ENCODE measurements at regions not wholly inside any gene's neighbourhood (a gene's known extent, or its start where the extent isn't known, plus 50 kb on each side); places are given as distances from the start of the nearest gene placed in this dataset.

DNA sequence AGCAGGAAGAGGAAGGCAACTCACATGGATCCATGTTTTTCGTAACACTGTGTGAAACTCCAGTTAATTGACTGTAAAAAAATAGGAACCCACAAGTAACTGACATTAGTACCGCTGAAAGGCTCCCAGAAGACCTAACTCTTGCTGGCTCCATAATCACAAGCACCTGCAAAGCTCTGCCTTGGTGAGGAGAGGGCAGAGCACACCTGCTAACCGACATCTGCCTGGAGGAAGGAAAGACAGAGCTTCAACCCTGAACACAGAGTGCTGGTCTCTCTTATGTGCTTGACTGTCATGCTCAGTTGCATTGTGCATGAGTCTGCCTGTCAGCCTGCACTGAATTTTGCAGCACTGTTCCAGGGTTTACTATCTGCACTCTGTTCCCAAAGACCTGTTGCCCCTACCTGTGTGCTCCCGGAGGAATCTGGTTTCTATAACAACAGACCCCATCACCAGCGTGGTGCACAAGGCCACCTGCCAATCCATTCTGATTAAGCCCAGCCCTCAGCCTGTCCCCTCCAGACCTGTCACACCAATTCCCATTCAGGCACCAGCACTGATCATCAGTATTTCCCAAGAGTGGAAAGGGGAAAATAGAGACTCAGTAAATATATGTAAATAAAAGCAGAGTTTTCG, 63.1 kb upstream of the ANKRD1 start:
- no peaks in the 10 kb centered on the region for H3K36me3 ChIP-seq (ENCODE audit: low read depth)
- no peak overlapping the region for H3K27ac ChIP-seq (ENCODE audit: poor library complexity, severe bottlenecking)
- no peak for DNase-seq (ENCODE audit: low spot score)
- no peaks in the 10 kb centered on the region for H3K27me3 ChIP-seq (ENCODE audit: insufficient read depth, poor library complexity, severe bottlenecking)
- no peaks in the 10 kb centered on the region for H3K4me1 ChIP-seq (ENCODE audit: insufficient read depth, poor library complexity, severe bottlenecking)
- no peak overlapping the region for H3K4me3 ChIP-seq (ENCODE audit: severe bottlenecking)
- TF ChIP-seq CTCF (IDR thresholded peaks at IDR 0.05; ENCODE audit: poor library complexity, severe bottlenecking) = no peak
- H3K9me3 ChIP-seq (ENCODE audit: severe bottlenecking) = no peaks in the 10 kb centered on the region
- ATAC-seq (ENCODE audit: low read depth) = no peak

DNA sequence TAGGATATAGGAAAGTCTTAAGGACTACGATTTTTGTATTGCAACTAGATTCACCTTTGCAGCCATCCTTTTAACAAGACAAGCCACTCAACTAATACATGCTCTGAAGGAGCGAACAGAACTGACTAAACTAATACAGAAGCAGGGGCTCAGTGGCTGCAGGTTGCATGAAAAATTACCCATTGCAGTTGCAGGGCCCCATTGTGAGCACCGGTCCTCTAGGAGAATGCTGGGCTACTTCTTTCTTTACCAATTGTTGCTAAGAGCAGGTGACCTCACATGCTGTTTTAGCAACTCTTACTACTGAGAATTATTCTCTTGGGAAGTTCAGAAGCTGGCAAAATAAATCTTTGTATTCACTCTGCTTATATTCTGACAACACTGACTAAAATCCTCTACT, 64.0 kb upstream of the ANKRD1 start:
- Histone ChIP-seq H3K36me3 (ENCODE audit: low read depth) (no peaks in the 10 kb centered on the region), H3K4me1 (ENCODE audit: insufficient read depth, poor library complexity, severe bottlenecking) (no peaks in the 10 kb centered on the region), H3K9me3 (ENCODE audit: severe bottlenecking) (no peaks in the 10 kb centered on the region), H3K27me3 (ENCODE audit: insufficient read depth, poor library complexity, severe bottlenecking) (no peaks in the 10 kb centered on the region), H3K27ac (ENCODE audit: poor library complexity, severe bottlenecking) (no peak overlapping the region), H3K4me3 (ENCODE audit: severe bottlenecking) (no peak overlapping the region)
- DNase-seq (ENCODE audit: low spot score) (no peak), ATAC-seq (ENCODE audit: low read depth) (no peak)
- no peak for TF ChIP-seq CTCF (IDR thresholded peaks at IDR 0.05; ENCODE audit: poor library complexity, severe bottlenecking)

DNA sequence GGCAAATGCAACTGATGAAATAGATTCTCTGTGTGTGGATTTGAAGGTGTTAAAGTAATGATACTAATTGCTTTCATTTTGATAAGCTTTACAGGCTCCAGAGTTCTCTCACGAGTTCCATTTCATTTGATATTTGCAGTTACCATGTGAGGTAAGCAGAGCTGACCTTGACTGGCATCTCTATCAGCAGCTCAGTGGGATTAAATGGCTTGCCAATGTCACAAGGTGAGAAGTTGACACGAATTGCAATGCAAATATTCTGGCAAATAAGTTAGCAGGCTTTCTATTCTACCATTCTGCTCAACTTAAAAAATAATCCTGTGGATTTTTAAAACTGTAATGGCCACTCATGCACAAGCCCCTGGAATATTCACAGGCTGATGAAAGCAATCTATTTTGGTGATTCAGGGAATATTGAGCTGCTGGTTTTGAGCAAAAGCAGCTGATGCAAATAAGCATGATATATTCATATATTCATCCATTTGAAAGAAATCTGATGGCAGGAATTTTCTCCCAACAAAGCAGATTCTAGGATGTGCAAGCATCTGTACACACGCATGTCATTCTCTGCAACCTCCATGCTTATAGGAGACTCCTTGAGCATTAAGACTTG, 64.5 kb upstream of the ANKRD1 start:
- H3K4me1 ChIP-seq (ENCODE audit: insufficient read depth, poor library complexity, severe bottlenecking) = no peaks in the 10 kb centered on the region
- no peak overlapping the region for H3K4me3 ChIP-seq (ENCODE audit: severe bottlenecking)
- H3K9me3 ChIP-seq (ENCODE audit: severe bottlenecking) = no peaks in the 10 kb centered on the region
- no peak for TF ChIP-seq CTCF (IDR thresholded peaks at IDR 0.05; ENCODE audit: poor library complexity, severe bottlenecking)
- DNase-seq (ENCODE audit: low spot score) (no peak), ATAC-seq (ENCODE audit: low read depth) (no peak)
- no peaks in the 10 kb centered on the region for H3K27me3 ChIP-seq (ENCODE audit: insufficient read depth, poor library complexity, severe bottlenecking)
- no peak overlapping the region for H3K27ac ChIP-seq (ENCODE audit: poor library complexity, severe bottlenecking)
- H3K36me3 ChIP-seq (ENCODE audit: low read depth) = no peaks in the 10 kb centered on the region

GRCh38 chr10:90986136-90986760, 65.4 kb upstream of the ANKRD1 start:
- Histone ChIP-seq H3K27me3 (ENCODE audit: insufficient read depth, poor library complexity, severe bottlenecking) (no peaks in the 10 kb centered on the region), H3K9me3 (ENCODE audit: severe bottlenecking) (no peaks in the 10 kb centered on the region), H3K4me3 (ENCODE audit: severe bottlenecking) (no peak overlapping the region), H3K4me1 (ENCODE audit: insufficient read depth, poor library complexity, severe bottlenecking) (no peaks in the 10 kb centered on the region), H3K36me3 (ENCODE audit: low read depth) (no peaks in the 10 kb centered on the region), H3K27ac (ENCODE audit: poor library complexity, severe bottlenecking) (no peak overlapping the region)
- no peak for TF ChIP-seq CTCF (IDR thresholded peaks at IDR 0.05; ENCODE audit: poor library complexity, severe bottlenecking)
- DNase-seq (ENCODE audit: low spot score) = no peak
- ATAC-seq (ENCODE audit: low read depth) = no peak

- no peak for TF ChIP-seq CTCF (IDR thresholded peaks at IDR 0.05; ENCODE audit: poor library complexity, severe bottlenecking)
- Histone ChIP-seq H3K27ac (ENCODE audit: poor library complexity, severe bottlenecking) (no peak overlapping the region), H3K4me3 (ENCODE audit: severe bottlenecking) (no peak overlapping the region), H3K9me3 (ENCODE audit: severe bottlenecking) (no peaks in the 10 kb centered on the region), H3K27me3 (ENCODE audit: insufficient read depth, poor library complexity, severe bottlenecking) (no peaks in the 10 kb centered on the region), H3K4me1 (ENCODE audit: insufficient read depth, poor library complexity, severe bottlenecking) (no peaks in the 10 kb centered on the region), H3K36me3 (ENCODE audit: low read depth) (no peaks in the 10 kb centered on the region)
- DNase-seq (ENCODE audit: low spot score) (no peak), ATAC-seq (ENCODE audit: low read depth) (no peak)
These were observed 66.0 kb upstream of the ANKRD1 start for GRCh38 chr10:90986870-90987269.
